Coronary artery (tissue), 2 donors: ENCODE measurements at regions not wholly inside any gene's neighbourhood (a gene's known extent, or its start where the extent isn't known, plus 50 kb on each side); places are given as distances from the start of the nearest gene placed in this dataset.

ENCODE experiments used
- DNase-seq: peaks from one replicate; pipeline ENCODE4 v3.0.0-alpha.2; 2017; ENCODE audit warnings: low spot score
- H3K27ac ChIP-seq, 2 donors: fragments of 200-600 bp; sonication (generic); one replicate each; pipeline ENCODE4 v1.5.1; 2016 to 2019
- H3K4me3 ChIP-seq: fragments of 200-600 bp; sonication (generic); 2 replicates; pipeline ENCODE4 v1.5.1; 2016; ENCODE audit warnings: mild to moderate bottlenecking, moderate library complexity
- TF ChIP-seq, protein P1 (sequence below): fragments of 200-600 bp; sonication (generic); IDR thresholded peaks from one replicate; pipeline ENCODE4 v1.5.1; 2019; ENCODE audit warnings: antibody characterized with exemption

DNA sequence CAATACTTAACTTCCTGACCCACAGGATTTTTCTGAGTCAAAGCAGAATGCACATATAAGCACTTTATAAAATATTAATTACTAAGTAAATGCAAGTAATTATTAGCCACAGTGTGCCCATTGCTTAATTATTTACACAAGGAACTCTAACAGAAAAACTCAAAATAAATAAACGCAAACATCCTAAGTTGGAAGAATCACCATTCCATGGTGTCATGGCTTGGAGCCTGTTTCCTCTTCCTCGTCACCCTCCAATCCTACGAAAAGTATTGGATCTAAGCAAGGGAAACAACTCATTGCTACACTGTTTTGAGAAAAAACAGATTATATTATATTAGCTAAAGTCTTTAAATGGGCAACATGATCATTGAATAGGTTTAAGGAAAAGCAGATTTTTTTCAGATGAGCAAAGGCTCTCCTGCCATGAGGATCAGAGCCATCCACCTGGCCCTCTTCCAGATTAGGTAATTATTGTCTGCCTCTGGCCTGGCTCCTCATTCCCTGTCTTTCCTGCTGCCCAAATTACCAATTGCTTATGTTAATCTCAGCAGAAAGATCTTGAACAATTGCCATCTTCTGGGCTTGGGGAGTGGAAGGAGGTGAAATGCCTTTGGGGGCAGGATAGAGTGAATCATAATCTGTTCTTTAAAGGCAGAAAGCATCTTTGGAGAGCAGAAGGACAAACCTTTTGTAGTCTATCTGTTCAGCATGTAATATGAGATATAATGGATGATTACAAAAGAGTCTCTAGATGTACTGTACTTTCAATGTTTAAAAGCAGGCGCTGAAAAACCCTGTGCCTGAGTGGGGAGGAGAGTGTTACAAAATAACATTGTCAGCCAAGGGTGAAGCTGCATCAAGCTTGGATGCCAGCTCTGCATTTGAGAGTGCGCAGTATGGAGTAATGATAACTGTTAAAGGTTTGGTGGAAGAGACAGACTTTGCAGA, 121.2 kb downstream of the DUSP10 start:
- DNase-seq = no peak
- H3K4me3 ChIP-seq = no peak overlapping the region
- TF ChIP-seq, protein P1, sequence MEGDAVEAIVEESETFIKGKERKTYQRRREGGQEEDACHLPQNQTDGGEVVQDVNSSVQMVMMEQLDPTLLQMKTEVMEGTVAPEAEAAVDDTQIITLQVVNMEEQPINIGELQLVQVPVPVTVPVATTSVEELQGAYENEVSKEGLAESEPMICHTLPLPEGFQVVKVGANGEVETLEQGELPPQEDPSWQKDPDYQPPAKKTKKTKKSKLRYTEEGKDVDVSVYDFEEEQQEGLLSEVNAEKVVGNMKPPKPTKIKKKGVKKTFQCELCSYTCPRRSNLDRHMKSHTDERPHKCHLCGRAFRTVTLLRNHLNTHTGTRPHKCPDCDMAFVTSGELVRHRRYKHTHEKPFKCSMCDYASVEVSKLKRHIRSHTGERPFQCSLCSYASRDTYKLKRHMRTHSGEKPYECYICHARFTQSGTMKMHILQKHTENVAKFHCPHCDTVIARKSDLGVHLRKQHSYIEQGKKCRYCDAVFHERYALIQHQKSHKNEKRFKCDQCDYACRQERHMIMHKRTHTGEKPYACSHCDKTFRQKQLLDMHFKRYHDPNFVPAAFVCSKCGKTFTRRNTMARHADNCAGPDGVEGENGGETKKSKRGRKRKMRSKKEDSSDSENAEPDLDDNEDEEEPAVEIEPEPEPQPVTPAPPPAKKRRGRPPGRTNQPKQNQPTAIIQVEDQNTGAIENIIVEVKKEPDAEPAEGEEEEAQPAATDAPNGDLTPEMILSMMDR = no peak
- H3K27ac ChIP-seq = no peak overlapping the region

DNA sequence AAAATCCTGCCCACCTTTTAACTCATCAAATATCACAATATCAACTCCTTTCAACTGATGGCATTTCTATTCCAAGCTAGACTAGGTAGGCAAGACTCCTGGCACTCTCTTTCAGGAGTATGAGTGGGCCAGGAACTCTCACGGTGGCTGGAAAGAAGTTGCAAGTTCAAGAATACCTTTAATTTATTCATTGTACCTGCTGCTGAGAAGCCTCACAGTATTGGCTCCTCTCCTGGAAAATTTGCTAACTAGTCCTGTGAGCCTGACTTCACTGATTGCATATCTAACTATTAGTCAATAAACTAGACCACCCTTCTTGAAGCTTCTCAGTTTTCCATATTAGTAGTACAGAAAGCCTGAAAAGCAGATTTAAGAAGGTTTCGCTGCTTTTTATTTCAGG, 120.2 kb downstream of the DUSP10 start:
- no peak for DNase-seq
- Histone ChIP-seq H3K27ac (no peak overlapping the region), H3K4me3 (no peak overlapping the region)
- TF ChIP-seq, protein P1 = no peak

DNA sequence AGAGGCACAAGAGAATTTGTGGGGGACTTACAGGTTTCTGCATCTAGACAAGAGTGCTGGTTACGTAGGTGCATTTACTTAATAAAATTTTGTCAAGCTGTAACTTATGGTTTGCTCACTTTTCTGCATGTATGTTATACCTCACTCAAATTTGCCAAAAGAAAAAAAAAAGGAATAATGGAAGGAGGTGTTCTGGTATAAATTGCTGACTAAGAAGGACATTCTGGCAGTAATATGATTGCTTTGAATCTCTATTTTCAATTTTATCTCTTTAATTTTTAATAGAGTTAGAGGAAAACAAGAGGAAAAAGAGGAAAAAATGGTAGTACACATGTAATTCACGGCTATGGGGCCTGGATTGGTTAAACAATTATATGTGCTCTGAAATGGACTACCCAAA, 119.5 kb downstream of the DUSP10 start:
- no peak overlapping the region for H3K27ac ChIP-seq
- no peak for DNase-seq
- TF ChIP-seq, protein P1 = no peak
- H3K4me3 ChIP-seq = no peak overlapping the region

DNA sequence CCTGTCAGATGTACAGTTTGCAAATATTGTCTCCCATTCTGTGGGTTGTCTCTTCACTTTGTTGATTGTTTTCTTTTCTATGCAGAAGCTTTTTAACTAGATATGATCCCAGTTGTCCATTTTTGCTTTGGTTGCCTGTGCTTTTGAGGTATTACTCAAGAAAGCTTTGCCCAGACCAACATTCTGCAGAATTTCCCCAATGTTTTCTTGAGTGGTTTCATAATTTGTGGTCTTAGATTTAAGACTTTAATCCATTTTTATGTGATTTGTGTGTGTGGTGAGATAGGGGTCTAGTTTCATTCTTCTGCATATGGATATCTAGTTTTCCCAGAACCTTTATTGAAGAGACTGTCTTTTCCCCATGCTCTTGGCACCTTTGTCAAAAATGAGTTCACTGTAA, 116.9 kb downstream of the DUSP10 start:
- no peak for DNase-seq
- TF ChIP-seq, protein P1 = no peak
- H3K4me3 ChIP-seq = no peak overlapping the region
- no peak overlapping the region for H3K27ac ChIP-seq

DNA sequence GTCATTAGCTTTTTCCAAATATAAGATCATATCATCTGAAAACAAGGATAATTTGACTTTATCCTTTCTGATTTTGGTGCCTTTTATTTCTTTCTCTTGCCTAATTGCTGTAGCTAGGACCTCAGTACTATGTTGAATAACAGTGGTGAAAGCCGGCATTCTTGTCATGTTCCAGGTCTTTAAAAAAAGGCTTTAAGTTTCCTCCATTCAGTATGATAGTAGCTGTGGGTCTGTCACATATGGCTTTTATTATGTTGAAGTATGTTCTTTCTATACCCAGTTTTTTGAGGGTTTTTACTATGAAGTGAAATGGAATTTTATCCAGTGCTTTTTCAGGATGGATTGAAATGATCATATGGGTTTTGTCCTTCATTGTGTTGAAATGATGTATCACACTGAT, 115.8 kb downstream of the DUSP10 start:
- DNase-seq = no peak
- TF ChIP-seq, protein P1 = no peak
- Histone ChIP-seq H3K27ac (no peak overlapping the region), H3K4me3 (no peak overlapping the region)

DNA sequence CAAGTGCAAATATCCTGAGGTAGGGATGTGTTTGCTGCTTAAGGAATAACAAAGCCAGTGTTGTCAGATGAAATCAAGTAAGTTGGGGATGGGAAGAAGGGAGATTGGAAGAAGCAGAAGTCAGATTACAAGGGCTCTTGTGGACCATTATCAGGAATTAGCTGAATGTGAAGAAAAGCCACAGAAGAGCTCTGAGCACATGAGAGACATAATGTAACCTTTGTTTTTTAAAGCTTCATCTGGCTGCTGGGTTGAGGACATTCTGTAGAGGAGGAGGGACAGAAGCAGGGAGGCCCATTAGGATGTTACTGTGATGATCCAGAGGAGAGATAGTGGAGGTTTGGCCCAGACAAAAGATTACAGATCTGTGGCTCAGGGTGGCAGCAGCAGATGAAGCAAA, 111.7 kb downstream of the DUSP10 start:
- TF ChIP-seq, protein P1 = no peak
- DNase-seq = no peak
- Histone ChIP-seq H3K27ac (no peak overlapping the region), H3K4me3 (no peak overlapping the region)

DNA sequence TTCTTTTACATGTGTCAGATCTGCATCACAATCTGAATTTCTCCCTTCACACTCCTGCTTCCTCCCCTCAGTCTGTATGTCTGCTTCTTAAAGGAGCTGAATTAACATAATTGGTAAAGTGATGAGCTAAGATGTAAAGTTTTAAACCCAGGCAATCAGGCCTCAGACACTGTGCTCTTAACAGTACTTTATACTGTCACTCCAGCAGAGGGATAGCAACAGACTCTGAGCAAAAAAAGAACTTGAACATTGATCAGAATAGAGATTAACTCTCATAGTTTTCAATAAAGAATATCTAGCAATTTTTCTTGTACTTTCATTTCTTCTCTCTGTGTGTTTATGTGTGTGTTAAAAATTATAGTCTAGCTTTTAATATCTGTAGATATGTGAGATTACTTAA, 110.3 kb downstream of the DUSP10 start:
- DNase-seq = no peak

More for the DNA sequence above, 110.3 kb downstream of the DUSP10 start:
- no peak overlapping the region for H3K4me3 ChIP-seq
- H3K27ac ChIP-seq = no peak overlapping the region
- TF ChIP-seq, protein P1 = no peak
